Heart left ventricle (tissue), 13 donors: ENCODE measurements at regions not wholly inside any gene's neighbourhood (a gene's known extent, or its start where the extent isn't known, plus 50 kb on each side); places are given as distances from the start of the nearest gene placed in this dataset.

Source experiments
- CTCF ChIP-seq, 12 donors: fragments of 200-600 bp; sonication (generic) in 4 of 12; IDR thresholded peaks; one replicate each; pipeline versions ENCODE4 v1.5.0 to v1.8.0; 2018 to 2022; ENCODE audit warnings: antibody characterized with exemption in 12 of 12, mild to moderate bottlenecking in 5 of 12
- POLR2A ChIP-seq, 2 donors: fragments of 450-650 bp; IDR thresholded peaks; one replicate each; pipeline ENCODE4 v1.6.1; 2017; ENCODE audit warnings: antibody characterized with exemption in 2 of 2, mild to moderate bottlenecking in 2 of 2, moderate library complexity in 2 of 2
- donor health status: ischemic (EF 13 %, LVEDD 7.1; RV severe dilation, severe dysfunction).
- donor health status: DM: no; HTN: yes; CAD: no.
- donor health status: DM: no; HTN: no; CAD: no.
- donor health status: ischemic (EF 25% LVEDD 6.9; RV normal size, moderate dysfunction).
- donor health status: ischemic (EF 25% LVEDD 5.7; RV mildly dilated, moderate dysfunction).
- donor health status: ischemic (EF 35%, LVEDD 5.7; RV mildly dilated, moderate dysfunction).
- donor health status: nonischemic (EF 11% LVEDD 7.7; RV severe dilation, severe dysfunction).
- donor health status: DM: yes; HTN: yes; CAD: no.
- donor health status: PGD.
- donor health status: ischemic (EF 29% LVEDD 5.4; RV normal size, mild dysfunction).
- donor health status: nonischemic (EF 23%, LVEDD 6.1; RV moderate dilation, normal function).

DNA sequence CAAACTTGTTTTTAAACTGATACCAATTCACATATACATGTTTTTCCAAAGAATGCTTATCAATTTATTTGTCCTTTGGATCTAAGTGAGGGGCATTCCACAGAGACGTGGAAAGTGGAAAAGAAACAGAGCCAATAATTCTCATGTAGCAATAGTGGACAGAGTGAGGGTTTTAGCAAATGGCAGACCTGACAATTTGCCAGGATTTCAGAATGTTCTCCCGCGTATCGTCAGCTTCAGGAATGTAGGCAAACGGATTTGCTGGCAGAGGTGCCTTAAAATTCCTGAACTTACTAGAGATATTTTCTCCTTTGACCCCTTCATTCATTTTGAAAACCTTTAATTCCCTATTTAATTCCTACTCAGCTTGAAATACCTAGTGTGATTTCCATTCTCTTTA lies 193.4 kb upstream of the CPHXL start:
- TF ChIP-seq POLR2A (IDR thresholded peaks at IDR 0.05) (no peak), CTCF (IDR thresholded peaks at IDR 0.05) (no peak)
